ENCODE measurements at regions not wholly inside any gene's neighbourhood (a gene's known extent, or its start where the extent isn't known, plus 50 kb on each side); places are given as distances from the start of the nearest gene placed in this dataset.
A peak's percentile ranks its signal among the peaks of the same experiment; 100 is the strongest.
"Not testable (repeated sequence)": the region's sequence is repeated elsewhere in the genome, so short reads cannot be mapped to it uniquely, and the experiment has no call there.

DNA sequence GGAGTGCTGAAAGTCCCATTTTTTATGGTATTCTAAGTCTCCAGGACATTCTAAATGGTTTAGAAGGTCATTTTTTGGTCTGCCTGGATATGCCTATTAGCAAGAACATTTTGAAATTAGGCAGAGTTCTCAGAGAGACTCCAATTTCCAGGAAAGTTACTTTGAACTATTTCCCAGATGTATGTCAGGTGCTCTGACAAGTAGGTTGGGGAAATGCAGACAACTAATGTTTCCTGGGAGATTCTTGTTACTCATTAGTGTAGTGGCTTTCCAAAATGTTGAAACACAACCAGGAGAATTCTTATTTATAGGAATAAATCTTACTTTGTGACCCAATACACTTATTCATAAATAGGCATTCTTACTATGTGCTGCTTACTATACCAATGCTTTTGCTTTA, 268.4 kb downstream of the ZNF37A start:
- not testable (repeated sequence) for DNase-seq (ENCODE audit: low spot score)

DNA sequence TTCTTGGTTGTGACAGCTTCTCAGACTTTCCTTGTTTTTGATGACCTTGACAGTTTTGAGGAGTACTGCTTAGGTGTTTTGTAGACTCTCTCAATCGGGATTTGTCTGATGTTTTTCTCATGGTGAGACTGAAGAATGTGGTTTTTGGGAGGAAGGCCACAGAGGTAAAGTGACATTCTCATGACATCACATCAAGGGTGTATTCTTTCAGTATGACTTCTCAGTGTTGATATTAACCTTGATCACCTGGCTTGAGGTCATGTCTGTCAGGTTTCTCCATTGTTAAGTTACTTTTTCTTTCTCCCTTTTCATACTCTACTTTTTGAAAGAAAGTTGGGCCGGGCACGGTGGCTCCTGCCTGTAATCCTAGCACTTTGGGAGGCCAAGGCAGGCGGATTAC, 269.9 kb downstream of the ZNF37A start:
- DNase-seq (ENCODE audit: low spot score): not testable (repeated sequence)

DNA sequence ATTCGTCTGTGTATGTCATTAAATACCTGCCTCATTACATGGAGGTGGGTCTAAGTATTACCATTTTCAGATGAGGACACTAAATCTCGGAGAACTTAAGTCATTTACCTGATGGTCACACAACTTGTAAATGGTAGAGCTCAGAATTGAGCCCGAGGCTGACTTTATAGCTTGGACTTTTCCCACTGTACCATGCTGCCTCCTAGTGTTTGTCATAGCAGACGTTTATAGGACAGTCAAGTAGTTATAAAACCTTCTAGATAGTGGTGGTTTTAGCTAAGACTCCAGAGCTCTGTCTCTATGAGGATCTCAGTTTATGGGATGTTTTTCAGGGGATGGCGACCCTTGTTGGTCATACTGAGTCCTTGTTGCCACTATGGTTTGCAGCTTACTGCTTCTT, 271.8 kb downstream of the ZNF37A start:
- peak; percentile 13 for DNase-seq (ENCODE audit: low spot score)

DNA sequence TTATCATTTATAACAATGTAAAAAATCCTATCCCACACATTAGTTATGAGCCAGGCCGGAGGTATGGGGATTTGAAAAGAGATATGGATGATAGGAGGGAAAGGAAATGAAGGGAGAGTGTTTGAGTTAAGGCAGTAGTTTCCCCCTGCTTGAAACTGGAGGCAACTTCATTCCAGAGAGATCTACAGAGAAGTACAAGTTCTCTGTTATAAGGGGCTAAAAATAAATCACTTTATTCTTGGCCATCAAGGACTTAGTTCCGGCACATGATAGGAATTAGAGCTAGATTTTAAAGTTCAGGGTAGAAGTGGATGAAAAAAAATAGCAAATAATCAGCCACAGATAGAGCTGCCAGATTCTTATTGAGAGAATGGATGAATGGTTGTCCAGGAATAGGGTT, 289.7 kb downstream of the ZNF37A start:
- not testable (repeated sequence) for DNase-seq (ENCODE audit: low spot score)

DNA sequence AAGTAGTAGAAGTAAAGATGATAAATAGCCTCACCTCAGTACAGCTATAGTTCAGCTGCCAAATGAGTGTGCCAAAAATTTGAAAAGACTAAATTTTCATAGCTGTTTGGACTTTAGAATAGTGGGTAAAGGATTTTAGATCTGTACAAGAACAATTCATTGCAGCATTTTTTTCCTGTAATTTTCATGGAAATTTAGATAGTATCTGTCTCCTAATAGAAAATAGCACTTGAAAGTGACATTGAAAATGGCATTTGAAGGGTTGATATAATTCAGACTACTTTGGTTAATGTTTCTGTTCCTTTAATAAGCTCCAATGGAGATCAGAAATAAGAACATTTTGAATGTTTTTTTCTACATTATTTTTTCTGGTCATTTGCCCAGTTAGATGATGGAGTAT, 292.7 kb downstream of the ZNF37A start:
- DNase-seq (ENCODE audit: low spot score): not testable (repeated sequence)

DNA sequence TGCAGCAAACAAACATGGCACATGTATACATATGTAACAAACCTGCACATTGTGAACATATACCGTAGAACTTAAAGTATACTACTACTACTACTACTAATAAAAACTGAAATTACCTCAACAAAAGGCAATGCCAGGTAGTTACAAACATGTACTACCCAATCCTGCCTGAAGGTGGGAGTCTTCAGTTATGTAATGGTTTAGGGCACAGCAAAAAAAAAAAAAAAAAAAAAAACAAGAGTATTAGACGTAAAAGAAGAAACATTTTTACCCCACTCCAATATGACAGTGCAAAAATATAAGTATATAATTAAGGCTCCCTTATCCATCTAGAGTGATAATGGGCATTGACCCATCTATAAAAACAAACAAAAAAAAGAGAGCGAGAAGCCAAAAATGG, 296.6 kb downstream of the ZNF37A start:
- DNase-seq (ENCODE audit: low spot score): peak; percentile 18

DNA sequence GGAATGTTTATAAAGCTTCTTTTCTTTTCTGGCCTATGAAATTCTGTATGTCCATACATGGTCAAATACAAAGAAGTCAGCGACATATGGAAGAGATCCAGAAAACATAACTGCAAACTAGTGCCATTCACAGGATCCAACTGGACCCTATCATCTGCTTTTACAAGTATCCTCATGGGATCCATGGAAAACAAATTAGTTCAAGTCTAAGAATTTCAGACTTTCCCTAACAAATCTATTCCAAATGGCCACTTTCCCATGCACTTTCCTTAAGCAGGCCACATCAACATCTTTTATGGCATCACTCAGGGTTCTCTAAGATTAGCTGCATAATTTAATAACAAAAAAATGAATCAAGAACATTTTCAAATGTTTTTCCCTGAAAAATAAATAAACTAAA, 301.3 kb downstream of the ZNF37A start:
- DNase-seq (ENCODE audit: low spot score): not testable (repeated sequence)

DNA sequence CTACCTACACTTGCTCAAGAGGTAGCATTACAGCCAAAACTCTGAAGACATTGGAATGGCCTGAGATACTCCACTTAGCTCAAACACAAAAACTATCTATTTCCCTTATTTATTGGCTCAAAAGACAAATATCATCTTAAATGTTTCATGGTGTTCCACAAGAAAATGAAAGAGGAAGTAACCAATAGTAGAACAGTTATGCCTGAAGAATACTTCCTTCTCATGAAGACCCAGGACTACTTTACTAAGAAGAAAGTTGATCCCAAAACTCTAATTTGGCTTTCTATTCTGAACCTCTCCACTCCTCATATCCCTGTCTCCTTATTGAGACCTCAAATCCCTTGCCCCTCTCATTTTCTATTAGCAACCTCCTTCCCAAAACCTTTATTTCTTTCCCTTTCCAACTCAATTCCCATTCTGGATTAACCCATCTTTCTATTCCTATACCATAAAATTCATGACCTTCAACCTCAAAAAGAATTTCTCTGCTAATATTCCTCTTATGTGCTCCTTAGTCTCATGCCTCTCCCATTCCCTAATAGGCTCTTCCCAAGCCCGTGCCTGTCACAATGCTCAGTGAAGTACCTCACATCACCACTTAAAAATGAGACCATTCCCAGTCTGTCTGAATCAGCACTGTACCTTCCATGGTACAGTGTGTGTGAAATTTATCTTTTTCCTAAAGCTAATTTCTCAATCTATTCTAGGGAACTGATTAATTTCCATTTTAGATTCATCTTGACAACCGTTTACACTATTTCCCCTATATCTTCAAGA, 302.2 kb downstream of the ZNF37A start:
- not testable (repeated sequence) for DNase-seq (ENCODE audit: low spot score)

DNA sequence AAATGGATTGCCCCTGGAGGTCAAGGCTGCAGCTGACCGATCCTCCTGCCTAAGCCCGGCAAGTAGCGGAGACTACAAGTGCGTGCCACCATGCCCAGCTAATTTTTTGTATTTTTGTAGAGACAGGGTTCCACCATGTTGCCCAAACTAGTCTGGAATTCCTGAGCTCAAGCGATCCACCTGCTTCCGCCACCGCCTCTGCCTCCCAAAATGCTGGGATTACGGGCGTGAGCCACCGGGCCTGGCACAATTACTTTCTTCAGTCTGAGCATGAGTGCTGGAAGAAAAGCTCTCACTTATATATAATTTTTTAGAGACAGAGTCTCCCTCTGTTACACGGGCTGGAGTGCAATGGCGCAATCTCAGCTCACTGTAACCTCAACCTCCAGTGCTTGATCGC, 307.4 kb downstream of the ZNF37A start:
- not testable (repeated sequence) for DNase-seq (ENCODE audit: low spot score)

DNA sequence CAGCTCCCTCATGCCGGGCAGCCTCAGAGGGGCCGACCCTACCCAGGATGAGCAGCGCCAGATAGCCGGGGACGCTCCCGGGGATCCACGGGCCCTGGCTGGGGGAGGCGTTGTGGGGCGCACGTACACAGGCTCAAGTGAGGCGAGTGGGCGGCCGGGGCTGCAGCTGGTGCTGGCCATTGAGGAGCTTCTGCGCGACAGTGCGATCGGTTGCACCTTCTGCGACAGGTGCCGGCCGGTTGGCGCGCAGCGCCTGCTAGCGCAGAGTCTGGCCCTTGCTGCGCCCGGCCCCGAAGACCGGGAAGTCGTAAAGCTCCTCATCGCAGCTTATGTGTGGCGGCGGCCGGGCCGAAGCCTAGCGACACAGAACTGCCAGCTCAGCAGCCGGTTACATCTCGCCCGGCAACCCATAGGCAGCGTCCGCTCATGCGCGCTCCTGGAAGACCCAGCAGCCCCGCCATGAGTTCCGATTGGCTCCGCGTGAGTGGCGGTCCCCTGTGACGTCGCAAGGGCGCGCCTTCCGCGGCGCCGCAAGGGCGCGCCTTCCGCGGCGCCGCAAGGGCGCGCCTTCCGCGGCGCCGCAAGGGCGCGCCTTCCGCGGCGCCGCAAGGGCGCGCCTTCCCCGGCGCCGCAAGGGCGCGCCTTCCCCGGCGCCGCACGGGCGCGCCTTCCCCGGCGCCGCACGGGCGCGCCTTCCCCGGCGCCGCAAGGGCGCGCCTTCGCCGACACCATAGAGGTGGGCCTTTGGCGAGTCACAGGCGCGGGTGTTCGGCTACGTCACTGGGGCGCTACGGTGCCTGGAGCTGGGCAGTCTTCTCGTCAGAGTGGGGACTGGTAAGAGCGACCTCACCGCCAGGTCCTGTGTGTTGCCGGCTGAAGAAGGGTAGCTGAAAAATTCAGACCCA, 308.6 kb downstream of the ZNF37A start:
- DNase-seq (ENCODE audit: low spot score): peak; percentile 96

DNA sequence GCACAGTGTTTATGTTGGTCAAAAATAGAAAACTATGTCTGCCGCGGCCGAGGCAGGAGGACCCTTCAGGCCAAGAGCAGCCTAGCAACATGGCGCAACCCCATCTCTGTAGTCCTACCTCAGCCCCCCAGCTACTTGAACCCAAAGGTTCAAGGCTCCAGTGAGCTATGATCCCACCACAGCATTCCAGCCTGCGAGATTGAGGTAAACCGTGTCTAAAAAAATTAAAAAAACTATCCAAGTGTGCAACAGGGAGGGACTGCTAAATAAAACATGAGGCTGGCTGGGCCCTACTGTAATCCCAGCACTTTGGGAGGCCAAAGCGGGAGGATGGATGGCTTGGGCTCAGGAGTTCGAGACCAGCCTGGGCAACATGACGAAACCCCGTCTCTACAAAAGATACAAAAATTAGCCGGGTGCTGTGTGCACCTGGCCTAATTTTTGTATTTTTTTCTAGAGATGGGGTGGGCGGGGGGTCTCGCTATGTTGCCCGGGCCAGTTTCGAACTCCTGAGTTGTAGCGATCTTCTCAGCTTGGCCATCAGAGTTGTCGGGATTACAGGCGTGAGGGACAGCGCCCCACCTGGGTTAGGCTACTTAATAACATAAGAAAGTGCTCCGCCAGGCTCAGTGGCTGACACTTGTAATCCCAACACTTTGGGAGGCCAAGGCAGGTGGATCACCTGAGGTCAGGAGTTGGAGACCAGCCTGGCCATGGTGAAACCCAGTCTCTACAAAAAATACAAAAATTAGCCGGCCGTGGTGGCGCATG, 309.4 kb downstream of the ZNF37A start:
- not testable (repeated sequence) for DNase-seq (ENCODE audit: low spot score)

DNA sequence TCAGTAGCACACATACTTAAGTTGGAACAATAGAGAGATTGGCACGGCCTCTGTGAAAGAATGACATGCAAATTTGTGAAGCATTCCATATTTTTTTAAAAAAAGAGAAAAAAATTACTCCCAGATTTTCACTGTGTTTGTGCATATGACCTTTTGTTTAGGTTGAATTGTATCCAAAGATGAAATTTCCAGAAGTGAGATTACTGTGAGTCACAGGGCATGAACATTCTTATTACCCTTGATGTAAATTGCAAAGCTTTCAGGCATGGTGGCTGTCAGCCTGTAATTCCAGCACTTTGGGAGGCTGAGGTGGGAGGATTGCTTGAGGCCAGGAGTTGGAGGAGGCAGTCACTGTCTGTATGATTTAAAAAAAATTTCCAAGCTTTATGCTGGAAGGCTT, 329.5 kb downstream of the ZNF37A start:
- DNase-seq (ENCODE audit: low spot score): not testable (repeated sequence)

DNA sequence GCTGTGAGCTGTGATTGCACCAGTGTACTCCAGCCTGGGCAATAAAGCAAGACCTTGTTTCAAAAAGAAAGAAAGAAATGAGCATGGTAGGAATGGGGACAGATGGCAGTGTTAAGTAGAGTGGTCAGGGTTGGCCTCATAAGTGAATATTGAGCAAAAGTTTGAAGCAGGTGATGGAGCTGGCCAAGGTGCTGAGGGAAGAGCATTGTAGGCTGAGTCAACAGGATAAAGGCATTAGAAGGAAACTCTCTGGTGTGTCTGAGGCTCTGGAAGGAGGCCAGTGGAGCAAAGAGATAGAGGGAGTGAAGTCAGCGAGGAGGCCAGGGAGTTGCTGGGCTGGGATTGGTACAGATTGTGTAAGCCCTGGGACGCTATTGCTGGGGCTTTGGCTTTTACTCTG, 336.1 kb downstream of the ZNF37A start:
- not testable (repeated sequence) for DNase-seq (ENCODE audit: low spot score)

DNA sequence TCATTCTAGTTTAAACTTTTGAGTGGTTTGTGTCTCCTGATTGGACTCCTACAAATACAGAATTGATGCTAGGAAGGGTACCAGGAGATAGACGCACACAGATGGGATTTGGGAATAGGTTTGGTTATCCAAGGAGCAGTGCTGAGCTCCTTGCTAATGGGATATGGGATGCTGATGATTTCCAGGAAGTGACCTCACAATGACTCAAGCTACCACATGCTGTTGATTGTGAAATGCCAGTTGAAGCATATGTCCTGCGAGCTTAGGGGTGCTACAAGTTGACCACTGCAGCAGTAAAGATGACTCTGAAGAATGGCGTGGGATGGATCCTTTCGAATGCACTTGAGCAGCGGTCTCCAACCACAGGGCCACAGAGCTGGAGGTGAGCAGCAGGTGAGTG, 343.2 kb downstream of the ZNF37A start:
- DNase-seq (ENCODE audit: low spot score): not testable (repeated sequence)

DNA sequence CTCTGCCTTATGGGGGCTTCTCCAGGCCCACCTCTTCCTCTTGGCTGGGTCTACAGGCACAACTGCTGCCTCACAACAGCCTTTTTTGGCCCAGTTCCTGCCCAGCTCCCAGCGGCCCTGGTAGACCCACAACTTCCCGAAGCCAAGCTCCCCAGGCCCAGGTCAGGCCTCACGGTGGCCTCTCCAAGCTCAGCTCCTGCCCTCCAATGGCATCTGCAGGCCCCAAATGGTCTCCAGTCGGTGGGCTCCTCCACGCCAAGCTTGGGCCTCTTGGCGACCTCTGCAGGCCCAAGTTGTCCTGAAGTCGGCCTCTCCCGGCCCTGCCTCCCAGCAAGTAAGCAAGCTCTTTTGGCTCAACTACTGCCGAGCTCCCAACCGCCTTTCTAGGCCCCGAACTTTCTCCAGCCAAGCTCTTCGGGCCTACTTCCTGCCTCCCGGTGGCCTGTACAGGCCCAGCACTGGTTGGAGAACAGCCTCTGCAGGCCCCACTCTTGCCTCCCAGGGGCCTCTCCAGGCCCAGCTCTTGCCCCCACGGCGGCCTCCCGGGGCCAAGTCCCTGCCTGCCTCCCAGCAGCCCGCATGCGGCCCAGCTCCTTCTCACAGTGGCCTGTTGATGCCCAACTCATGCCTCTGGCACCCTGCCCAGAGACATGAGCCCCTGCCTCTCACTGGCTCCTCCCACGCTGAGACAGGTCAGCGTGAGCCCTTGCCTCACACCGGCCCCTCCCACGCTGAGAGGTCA, 354.6 kb downstream of the ZNF37A start:
- DNase-seq (ENCODE audit: low spot score): not testable (repeated sequence)

DNA sequence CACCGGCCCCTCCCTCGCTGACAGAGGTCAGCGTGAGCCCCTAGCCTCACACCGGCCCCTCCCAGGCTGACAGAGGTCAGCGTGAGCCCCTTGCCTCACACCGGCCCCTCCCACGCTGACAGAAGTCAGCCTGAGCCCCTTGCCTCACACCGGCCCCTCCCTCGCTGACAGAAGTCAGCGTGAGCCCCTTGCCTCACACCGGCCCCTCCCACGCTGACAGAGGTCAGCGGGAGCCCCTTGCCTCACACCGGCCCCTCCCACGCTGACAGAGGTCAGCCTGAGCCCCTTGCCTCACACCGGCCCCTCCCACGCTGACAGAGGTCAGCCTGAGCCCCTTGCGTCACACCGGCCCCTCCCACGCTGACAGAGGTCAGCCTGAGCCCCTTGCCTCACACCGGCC, 355.5 kb downstream of the ZNF37A start:
- not testable (repeated sequence) for DNase-seq (ENCODE audit: low spot score)

DNA sequence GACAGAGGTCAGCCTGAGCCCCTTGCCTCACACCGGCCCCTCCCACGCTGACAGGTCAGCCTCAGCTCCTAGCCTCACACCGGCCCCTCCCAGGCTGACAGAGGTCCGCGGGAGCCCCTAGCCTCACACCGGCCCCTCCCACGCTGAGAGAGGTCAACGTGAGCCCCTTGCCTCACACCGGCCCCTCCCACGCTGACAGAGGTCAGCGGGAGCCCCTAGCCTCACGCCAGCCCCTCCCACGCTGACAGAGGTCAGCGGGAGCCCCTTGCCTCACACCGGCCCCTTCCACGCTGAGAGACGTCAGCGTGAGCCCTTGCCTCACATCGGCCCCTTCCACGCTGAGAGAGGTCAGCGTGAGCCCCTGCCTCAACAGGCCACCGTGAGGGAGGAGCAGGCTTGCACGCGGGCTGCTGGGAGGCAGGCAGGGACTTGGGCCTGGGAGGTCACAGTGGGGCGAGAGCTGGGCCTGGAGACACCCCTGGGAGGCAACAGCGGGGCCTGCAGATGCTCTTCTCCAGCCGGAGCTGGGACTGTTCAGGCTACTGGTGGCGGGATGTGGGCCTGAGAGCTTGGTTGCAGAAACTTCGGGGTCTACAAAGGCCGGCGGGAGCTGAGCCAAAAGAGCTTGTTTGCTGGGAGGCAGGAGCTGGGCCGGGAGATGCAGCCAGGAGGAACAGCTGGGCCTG, 356.4 kb downstream of the ZNF37A start:
- not testable (repeated sequence) for DNase-seq (ENCODE audit: low spot score)

DNA sequence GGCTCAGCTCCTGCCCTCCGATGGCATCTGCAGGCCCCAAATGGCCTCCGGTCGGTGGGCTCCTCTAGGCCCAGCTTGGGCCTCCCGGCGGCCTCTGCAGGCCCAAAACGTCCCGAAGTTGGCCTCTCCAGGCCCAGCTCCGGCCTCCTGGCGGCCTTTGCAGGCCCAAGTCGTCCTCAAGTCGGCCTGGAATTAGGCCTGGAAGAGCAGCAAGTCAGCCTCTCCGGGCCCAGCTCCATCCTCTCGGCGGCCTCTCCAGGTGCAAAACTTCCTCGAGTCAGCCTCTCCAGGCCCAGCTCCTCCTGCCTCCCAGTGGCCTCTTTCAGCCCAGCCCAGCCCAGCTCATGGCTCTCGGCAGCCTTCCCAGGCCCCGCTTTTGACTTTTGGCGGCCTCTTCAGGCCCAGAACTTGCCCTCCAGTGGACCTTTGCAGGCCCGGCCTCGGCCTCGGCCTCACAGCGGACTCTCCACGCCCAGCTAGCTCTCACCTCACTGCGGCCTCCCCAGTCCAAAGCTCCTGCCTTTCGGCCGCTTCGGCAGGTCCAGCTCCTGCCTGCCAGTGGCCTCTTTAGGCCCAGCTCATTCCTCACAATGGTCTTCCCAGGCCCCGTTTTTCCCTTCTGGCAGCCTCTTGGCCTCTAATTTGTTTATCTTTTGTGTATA, 357.3 kb downstream of the ZNF37A start:
- DNase-seq (ENCODE audit: low spot score): not testable (repeated sequence)
